Keratinocyte (primary cell): ENCODE measurements at regions not wholly inside any gene's neighbourhood (a gene's known extent, or its start where the extent isn't known, plus 50 kb on each side); places are given as distances from the start of the nearest gene placed in this dataset.

Experiments
- DNase-seq: peaks from one replicate; pipeline ENCODE4 v3.0.0-alpha.2; 2011; ENCODE audit warnings: low read depth, missing footprints, low spot score
- FAIRE-seq: peaks from 2 replicates; lab custom pipeline; 2011; peaks lifted over from hg19 to GRCh38; lab: Jason Lieb, UNC
- H2AFZ ChIP-seq: 2 replicates; pipeline ENCODE4 v1.6.0; 2012; ENCODE audit warnings: low read length, control low read depth, inconsistent platforms; ENCODE audit not compliant: control insufficient read depth
- H3K27ac ChIP-seq: 2 replicates; pipeline ENCODE4 v1.5.1; 2011; ENCODE audit warnings: low read length; ENCODE audit not compliant: control insufficient read depth, insufficient read depth
- H3K27me3 ChIP-seq: 3 replicates; pipeline ENCODE4 v1.6.0; 2011; ENCODE audit warnings: low read length; ENCODE audit not compliant: control insufficient read depth, insufficient read depth; ENCODE audit errors: extremely low read depth
- H3K36me3 ChIP-seq, 2 experiments: 2 replicates in 1 of 2; 3 replicates in 1 of 2; pipeline ENCODE4 v1.5.1; 2011; ENCODE audit warnings: low read length in 2 of 2, mild to moderate bottlenecking in 1 of 2; ENCODE audit not compliant: control insufficient read depth in 2 of 2, insufficient read depth in 2 of 2; ENCODE audit errors: extremely low read depth in 1 of 2
- H3K4me1 ChIP-seq: 3 replicates; pipeline ENCODE4 v1.5.1; 2011; ENCODE audit warnings: low read length; ENCODE audit not compliant: control insufficient read depth, insufficient read depth; ENCODE audit errors: extremely low read depth
- H3K4me2 ChIP-seq: 3 replicates; pipeline ENCODE4 v1.6.0; 2011; ENCODE audit warnings: low read depth, low read length; ENCODE audit not compliant: control insufficient read depth, insufficient read depth; ENCODE audit errors: extremely low read depth
- H3K4me3 ChIP-seq, 3 experiments: fragments of 200-600 bp in 1 of 3; sonication (generic) in 1 of 3; 2 replicates in 2 of 3; 3 replicates in 1 of 3; pipeline ENCODE4 v1.5.1; 2011 to 2016; ENCODE audit warnings: low read length in 3 of 3, mild to moderate bottlenecking in 3 of 3, control low read depth in 2 of 3, inconsistent platforms in 1 of 3, low read depth in 1 of 3, mixed read lengths in 1 of 3, mixed run types in 1 of 3, moderate library complexity in 1 of 3; ENCODE audit not compliant: control insufficient read depth in 2 of 3, insufficient read depth in 2 of 3; ENCODE audit errors: extremely low read depth in 1 of 3
- H3K79me2 ChIP-seq: 2 replicates; pipeline ENCODE4 v1.6.0; 2012; ENCODE audit warnings: low read length; ENCODE audit not compliant: control insufficient read depth, insufficient read depth
- H3K9ac ChIP-seq: 3 replicates; pipeline ENCODE4 v1.6.0; 2011; ENCODE audit warnings: low read length; ENCODE audit not compliant: control insufficient read depth, insufficient read depth; ENCODE audit errors: extremely low read depth
- H3K9me1 ChIP-seq: 3 replicates; pipeline ENCODE4 v1.6.0; 2011; ENCODE audit warnings: low read length; ENCODE audit not compliant: control insufficient read depth, insufficient read depth; ENCODE audit errors: extremely low read depth
- H3K9me3 ChIP-seq: 2 replicates; pipeline ENCODE4 v1.5.1; 2012; ENCODE audit warnings: low read depth, low read length; ENCODE audit not compliant: control insufficient read depth
- H4K20me1 ChIP-seq: 3 replicates; pipeline ENCODE4 v1.6.0; 2011; ENCODE audit warnings: low read length; ENCODE audit not compliant: control insufficient read depth, insufficient read depth; ENCODE audit errors: extremely low read depth
- CTCF ChIP-seq, 3 experiments: IDR thresholded peaks in 1 of 3; conservative IDR thresholded peaks in 1 of 3; optimal IDR thresholded peaks in 1 of 3; 2 replicates in 2 of 3; 3 replicates in 1 of 3; pipeline versions ENCODE3 to v1.5.1; 2011; ENCODE audit warnings: low read length in 3 of 3, mild to moderate bottlenecking in 3 of 3, moderate library complexity in 2 of 3, control low read depth in 1 of 3, inconsistent platforms in 1 of 3; ENCODE audit not compliant: insufficient read depth in 2 of 3; ENCODE audit errors: extremely low read depth in 1 of 3
- EZH2 ChIP-seq: IDR thresholded peaks from one replicate; pipeline ENCODE4 v1.6.1; 2012; ENCODE audit warnings: inconsistent platforms, mild to moderate bottlenecking, low read length, moderate library complexity
- dilution Hi-C: fragments of 300-500 bp; cut with MboI; formaldehyde crosslinking; loops from one replicate; pipeline ENCODE4 v1.7.0; 2020; ENCODE audit warnings: low sequenced_read_pairs; ENCODE audit not compliant: extremely low pct_ligation_motif_present

- Histone ChIP-seq H3K9me1 (no peaks in the 10 kb centered on the region), H3K27ac (no peak overlapping the region), H3K4me2 (no peak overlapping the region), H3K4me3 (no peak overlapping the region), H3K27me3 (no peaks in the 10 kb centered on the region), H3K4me1 (no peaks in the 10 kb centered on the region), H3K9ac (no peak overlapping the region), H3K79me2 (no peaks in the 10 kb centered on the region), H3K36me3 (no peaks in the 10 kb centered on the region), H2AFZ (no peak overlapping the region), H3K9me3 (no peaks in the 10 kb centered on the region), H4K20me1 (no peaks in the 10 kb centered on the region)
- FAIRE-seq, result no peak
- no peak for TF ChIP-seq EZH2
- TF ChIP-seq CTCF (optimal IDR thresholded peaks at IDR 0.05 in 1 of 3, IDR thresholded peaks at IDR 0.05 in 1 of 3, conservative IDR thresholded peaks at IDR 0.05 in 1 of 3; ENCODE audit: extremely low read depth in 1 of 3, insufficient read depth in 2 of 3, low read length in 3 of 3), result no peak
- dilution Hi-C loops, result no loop called here
- no peak for DNase-seq
Measured at GRCh38 chr12:78343657-78344056, 513.0 kb downstream of the NAV3 start.

- no peaks in the 10 kb centered on the region for H3K27me3 ChIP-seq
- no peak for FAIRE-seq
- dilution Hi-C loops, result no loop called here
- H3K9me1 ChIP-seq, result no peaks in the 10 kb centered on the region
- no peak for DNase-seq
- TF ChIP-seq EZH2, result no peak
- TF ChIP-seq CTCF (optimal IDR thresholded peaks at IDR 0.05 in 1 of 3, IDR thresholded peaks at IDR 0.05 in 1 of 3, conservative IDR thresholded peaks at IDR 0.05 in 1 of 3; ENCODE audit: extremely low read depth in 1 of 3, insufficient read depth in 2 of 3, low read length in 3 of 3), result no peak
- no peaks in the 10 kb centered on the region for H4K20me1 ChIP-seq
- H3K4me1 ChIP-seq, result no peaks in the 10 kb centered on the region
- no peak overlapping the region for H3K27ac ChIP-seq
- H3K4me3 ChIP-seq, result no peak overlapping the region
- no peak overlapping the region for H3K9ac ChIP-seq
- H3K4me2 ChIP-seq, result no peak overlapping the region
- H3K9me3 ChIP-seq, result no peaks in the 10 kb centered on the region
- H2AFZ ChIP-seq, result no peak overlapping the region
- H3K79me2 ChIP-seq, result no peaks in the 10 kb centered on the region
- H3K36me3 ChIP-seq, result no peaks in the 10 kb centered on the region
Measured at GRCh38 chr12:78359520-78359919, 505.1 kb upstream of the SYT1 start.
